GM12873 (cell line): ENCODE measurements at regions not wholly inside any gene's neighbourhood (a gene's known extent, or its start where the extent isn't known, plus 50 kb on each side); places are given as distances from the start of the nearest gene placed in this dataset.

ENCODE experiments used
- CTCF ChIP-seq: IDR thresholded peaks from 2 replicates; pipeline ENCODE4 v1.5.1; 2012; ENCODE audit warnings: low read depth, mild to moderate bottlenecking, moderate library complexity, low read length, control low read depth; ENCODE audit not compliant: insufficient read depth; ENCODE audit errors: missing control alignments

GRCh38 chr16:35185366-35186044 lies 1726.1 kb downstream of the TP53TG3F start:
- TF ChIP-seq CTCF = no peak

- no peak for TF ChIP-seq CTCF
Measured at GRCh38 chr16:35186045-35186759, 1726.8 kb downstream of the TP53TG3F start.

- TF ChIP-seq CTCF = no peak
Measured at GRCh38 chr16:35187665-35188225, 1728.3 kb downstream of the TP53TG3F start.

- no peak for TF ChIP-seq CTCF
Measured at GRCh38 chr16:35188288-35189155, 1729.1 kb downstream of the TP53TG3F start.

- no peak for TF ChIP-seq CTCF
Measured at GRCh38 chr16:35192993-35193392, 1733.6 kb downstream of the TP53TG3F start.

- TF ChIP-seq CTCF = no peak
Measured at GRCh38 chr16:35193956-35194355, 1734.5 kb downstream of the TP53TG3F start.
